T47D (cell line): ENCODE measurements at regions not wholly inside any gene's neighbourhood (a gene's known extent, or its start where the extent isn't known, plus 50 kb on each side); places are given as distances from the start of the nearest gene placed in this dataset.

Experiments used
- DNase-seq, 2 experiments: peaks; one replicate each; pipeline versions ENCODE4 v3.0.0 to v3.0.0-alpha.2; 2011 to 2012; ENCODE audit warnings: low read depth in 1 of 2, low spot score in 1 of 2
- JUND ChIP-seq: IDR thresholded peaks from 2 replicates; pipeline ENCODE4 v1.6.1; 2012; ENCODE audit warnings: low read depth
- in situ Hi-C: cut with HindIII; loops from 2 replicates; pipeline ENCODE4 v1.10.0; 2016; ENCODE audit warnings: low sequenced_read_pairs, low pct_unique_long_range_greater_than_20kb

- in situ Hi-C loops, result no loop called here
Observed at GRCh38 chr20:11780765-11781369, 136.8 kb upstream of the BTBD3 start.

GRCh38 chr20:11783102-11783850 is 134.4 kb upstream of the BTBD3 start:
- no peak for DNase-seq
- no peak for TF ChIP-seq JUND
- in situ Hi-C loops, result no loop called here

More at GRCh38 chr20:11780765-11781369, 136.8 kb upstream of the BTBD3 start:
- no peak for DNase-seq
- TF ChIP-seq JUND, result no peak

- no peak for TF ChIP-seq JUND
- in situ Hi-C loops, result no loop called here
- DNase-seq, result no peak
Observed at GRCh38 chr20:11785885-11786507, 131.7 kb upstream of the BTBD3 start.

GRCh38 chr20:11790046-11790445 is 127.6 kb upstream of the BTBD3 start:
- no peak for DNase-seq
- TF ChIP-seq JUND, result no peak
- in situ Hi-C loops, result no loop called here

- DNase-seq, result no peak
- TF ChIP-seq JUND, result no peak
- in situ Hi-C loops, result no loop called here
Observed at GRCh38 chr20:11791316-11791715, 126.4 kb upstream of the BTBD3 start.

- DNase-seq, result no peak
- in situ Hi-C loops, result no loop called here
- no peak for TF ChIP-seq JUND
Observed at GRCh38 chr20:11791835-11792567, 125.7 kb upstream of the BTBD3 start.

- no peak for TF ChIP-seq JUND
- no peak for DNase-seq
- in situ Hi-C loops, result no loop called here
Observed at GRCh38 chr20:11792568-11792953, 125.1 kb upstream of the BTBD3 start.

GRCh38 chr20:11794525-11794924 is 123.2 kb upstream of the BTBD3 start:
- in situ Hi-C loops, result no loop called here
- no peak for DNase-seq
- TF ChIP-seq JUND, result no peak

GRCh38 chr20:11795071-11795615 is 122.5 kb upstream of the BTBD3 start:
- no peak for TF ChIP-seq JUND
- in situ Hi-C loops, result no loop called here
- no peak for DNase-seq

- no peak for TF ChIP-seq JUND
- no peak for DNase-seq
- in situ Hi-C loops, result no loop called here
Observed at GRCh38 chr20:11796026-11796425, 121.7 kb upstream of the BTBD3 start.

- DNase-seq, result no peak
- TF ChIP-seq JUND, result no peak
- in situ Hi-C loops, result no loop called here
Observed at GRCh38 chr20:11797156-11797555, 120.5 kb upstream of the BTBD3 start.

- DNase-seq, result peak in 1 of 2 experiments; percentile 56
- no peak for TF ChIP-seq JUND
- in situ Hi-C loops, result no loop called here
Observed at GRCh38 chr20:11799281-11799684, 118.4 kb upstream of the BTBD3 start.
